GM18498 (cell line): ENCODE measurements at regions not wholly inside any gene's neighbourhood (a gene's known extent, or its start where the extent isn't known, plus 50 kb on each side); places are given as distances from the start of the nearest gene placed in this dataset.
"Not testable (repeated sequence)": the region's sequence is repeated elsewhere in the genome, so short reads cannot be mapped to it uniquely, and the experiment has no call there.

Experiments
- ATAC-seq: cut with Tn5 transposase; IDR thresholded peaks from one replicate; pipeline ENCODE4 v1.9.1; 2021; ENCODE audit warnings: mild to moderate bottlenecking, moderate library complexity; ENCODE audit not compliant: unreplicated experiment

DNA sequence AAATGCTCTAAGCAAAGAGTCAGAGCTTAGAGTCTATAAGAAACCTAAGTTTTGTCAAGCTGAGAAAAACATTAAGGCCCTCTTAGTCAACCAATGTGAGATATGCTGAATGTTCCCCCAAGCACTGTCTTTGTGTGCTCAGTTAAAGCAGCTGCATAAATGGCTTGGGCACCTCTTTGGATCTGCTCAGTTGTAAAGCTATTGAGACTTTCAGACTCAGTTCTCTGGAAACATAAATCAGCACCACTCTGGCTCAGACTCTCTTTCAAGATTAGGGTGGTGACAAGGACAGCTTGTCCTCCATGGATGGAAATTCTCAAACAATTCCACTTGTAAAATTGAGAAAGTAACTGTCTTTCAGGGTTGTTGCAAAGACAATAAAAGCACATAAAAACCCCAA lies 807.9 kb downstream of the PRELID2 start:
- no peak for ATAC-seq

- no peak for ATAC-seq
Measured at GRCh38 chr5:145025775-145026174, 809.4 kb downstream of the PRELID2 start.

GRCh38 chr5:145015146-145015545 lies 820.0 kb downstream of the PRELID2 start:
- ATAC-seq, result no peak

DNA sequence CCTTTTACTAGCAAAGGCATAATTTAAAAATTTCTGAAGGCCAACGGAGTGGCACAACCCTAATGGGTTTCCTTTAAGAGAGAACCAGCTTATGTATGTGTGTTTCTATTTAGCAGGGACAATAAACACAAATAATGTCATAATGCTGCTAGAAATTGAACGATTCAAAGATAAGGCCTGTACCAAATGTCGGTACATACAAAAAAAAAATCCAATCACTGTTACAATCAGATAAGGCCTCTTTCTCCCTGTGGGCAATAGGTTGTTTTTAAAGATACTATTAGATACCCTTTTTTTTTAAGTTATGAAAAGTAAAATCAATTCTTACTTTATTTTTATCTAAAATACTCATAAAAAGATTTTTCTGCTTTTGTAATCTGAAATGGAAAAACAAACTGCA lies 821.0 kb downstream of the PRELID2 start:
- ATAC-seq, result no peak

DNA sequence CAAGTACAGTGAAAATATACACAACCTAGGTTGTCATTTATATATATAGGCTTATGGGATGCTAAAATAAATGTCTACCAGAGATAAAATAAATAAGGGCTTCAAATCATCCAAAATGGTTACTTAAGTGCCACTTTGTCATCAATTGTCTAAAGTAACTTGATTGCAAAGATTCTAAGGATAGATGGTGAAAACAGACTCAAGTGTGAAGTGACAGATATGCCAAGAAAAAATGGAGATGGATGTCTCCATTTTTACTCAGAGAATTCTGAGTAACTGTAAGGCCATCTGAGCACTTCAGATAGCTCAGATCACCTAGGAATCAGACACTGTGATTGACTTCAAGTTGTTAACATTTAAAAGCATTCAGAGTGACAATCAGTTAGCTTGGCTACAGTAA lies 824.3 kb downstream of the PRELID2 start:
- no peak for ATAC-seq

DNA sequence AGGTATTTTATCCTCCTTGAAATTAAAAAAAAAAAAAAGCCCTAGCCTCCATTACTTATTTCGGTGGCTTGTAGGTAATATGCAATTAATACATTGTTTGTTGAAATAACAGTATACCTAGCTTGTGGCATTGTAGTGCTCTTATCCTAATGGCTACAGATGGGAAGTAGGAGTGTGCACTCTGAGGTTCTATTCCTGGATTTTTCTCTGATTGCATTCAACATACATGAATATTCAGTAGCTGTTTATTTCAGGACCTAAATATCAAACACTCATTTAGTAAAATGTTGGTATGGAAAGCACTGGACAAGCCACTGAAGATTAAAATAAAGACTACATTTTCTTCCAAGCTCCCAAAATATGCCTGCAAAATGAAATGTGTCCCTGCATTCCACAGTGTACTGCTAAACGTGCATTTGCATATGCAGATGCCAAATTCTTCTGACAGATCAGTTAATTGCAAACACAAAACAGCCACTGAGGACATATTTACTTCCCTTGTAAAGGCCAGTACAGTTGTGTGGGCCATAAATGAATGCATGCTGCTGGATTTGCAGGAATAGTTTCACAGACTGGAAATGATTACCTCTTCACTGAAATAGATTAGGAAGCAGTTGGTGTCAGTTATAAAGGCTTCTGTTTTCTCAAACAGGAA lies 826.1 kb downstream of the PRELID2 start:
- no peak for ATAC-seq

GRCh38 chr5:144994356-144994755 lies 823.7 kb downstream of the KCTD16 start:
- not testable (repeated sequence) for ATAC-seq

DNA sequence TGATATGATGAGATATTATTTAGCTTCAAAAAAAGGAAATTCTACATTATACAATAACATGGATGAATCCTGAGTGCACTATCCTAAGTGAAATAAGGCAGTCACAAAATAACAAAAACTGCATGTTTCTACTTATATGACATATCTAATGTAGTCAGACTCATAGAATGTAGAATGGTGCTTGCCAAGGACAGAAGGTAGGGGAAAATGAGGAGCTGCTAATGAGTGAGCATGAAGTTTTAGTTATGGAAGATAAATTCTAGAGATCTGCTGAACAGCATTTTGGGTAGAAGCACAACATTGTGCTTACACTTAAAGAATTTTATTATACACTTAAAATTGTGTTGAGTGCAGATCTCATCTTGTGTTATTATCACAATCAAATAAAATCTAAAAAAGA lies 812.4 kb downstream of the KCTD16 start:
- ATAC-seq, result no peak

GRCh38 chr5:144979516-144980264 lies 809.0 kb downstream of the KCTD16 start:
- no peak for ATAC-seq

DNA sequence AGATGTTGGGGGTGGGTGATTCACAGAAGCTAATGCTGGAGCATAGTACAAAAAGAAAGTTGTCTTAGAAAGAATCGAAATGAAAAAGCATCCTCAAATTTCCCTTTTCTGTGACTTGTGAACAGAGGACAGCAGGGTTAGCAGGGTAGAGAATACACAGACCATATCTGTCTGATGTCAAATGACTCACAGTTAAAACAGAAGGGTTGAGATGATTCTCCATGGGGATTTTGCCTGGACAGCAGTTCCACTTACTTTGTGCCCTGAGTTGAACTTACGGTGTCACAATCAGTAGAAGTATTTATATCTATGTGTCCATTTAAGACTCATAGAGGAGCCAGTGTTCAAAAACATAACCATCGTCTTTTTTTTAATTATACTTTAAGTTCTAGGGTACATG lies 801.6 kb downstream of the KCTD16 start:
- no peak for ATAC-seq

GRCh38 chr5:144971108-144971850 lies 800.6 kb downstream of the KCTD16 start:
- no peak for ATAC-seq

- ATAC-seq, result no peak
Measured at GRCh38 chr5:144960296-144960695, 789.6 kb downstream of the KCTD16 start.

DNA sequence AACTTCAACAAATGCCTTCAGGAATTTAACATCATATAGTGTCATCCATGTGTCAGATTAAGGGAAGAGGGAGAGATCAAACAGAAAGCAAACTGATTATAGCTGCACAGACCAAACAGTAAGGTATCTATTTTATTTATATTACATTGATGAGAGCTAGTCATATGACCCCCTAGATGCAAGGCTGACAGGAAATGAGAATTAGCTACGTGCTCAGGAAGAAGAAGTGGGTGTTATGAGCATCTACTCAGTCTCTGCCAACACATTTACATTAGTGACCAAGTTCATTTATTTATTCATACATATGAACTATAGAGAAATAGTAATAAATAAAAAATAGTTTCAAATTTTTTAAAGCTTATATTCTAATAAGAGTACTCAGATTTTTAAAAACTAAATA lies 787.3 kb downstream of the KCTD16 start:
- ATAC-seq, result no peak

DNA sequence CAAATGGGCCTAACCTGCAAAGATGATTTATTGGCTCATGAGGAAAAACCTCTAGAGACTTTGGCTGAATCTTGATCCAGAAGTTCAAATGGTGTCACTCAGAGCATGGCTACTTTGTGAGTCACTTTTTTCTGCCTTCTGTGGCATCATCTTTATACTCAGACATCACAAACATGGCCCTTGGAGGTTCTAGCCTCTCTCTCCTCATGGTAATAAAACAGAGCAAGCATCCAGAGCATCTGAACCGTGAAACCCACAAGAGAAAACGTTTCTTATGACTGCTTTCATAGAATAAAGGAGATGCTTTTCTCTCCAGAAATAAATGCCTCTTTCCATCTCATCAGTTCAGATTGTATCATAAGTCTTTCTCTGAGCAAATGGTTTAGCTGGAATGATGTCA lies 780.3 kb downstream of the KCTD16 start:
- no peak for ATAC-seq

DNA sequence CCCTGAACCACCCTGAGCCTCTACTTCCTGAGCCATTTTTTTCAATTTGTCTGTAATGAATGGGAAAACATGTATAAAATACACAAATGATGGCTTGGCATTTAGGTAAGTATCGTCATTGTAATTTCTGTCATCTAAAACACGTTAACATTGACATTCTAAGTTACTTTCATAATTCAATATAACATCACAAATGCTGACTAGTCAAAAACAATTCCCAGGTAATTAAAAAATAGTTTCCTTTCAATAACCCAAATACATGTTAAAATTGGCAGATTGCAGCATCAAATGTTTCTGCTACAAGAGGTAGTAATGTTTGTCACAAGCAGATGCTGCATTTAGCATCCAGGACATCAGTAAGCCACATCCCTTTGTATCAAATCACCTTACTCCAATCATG lies 776.4 kb downstream of the KCTD16 start:
- ATAC-seq, result no peak

DNA sequence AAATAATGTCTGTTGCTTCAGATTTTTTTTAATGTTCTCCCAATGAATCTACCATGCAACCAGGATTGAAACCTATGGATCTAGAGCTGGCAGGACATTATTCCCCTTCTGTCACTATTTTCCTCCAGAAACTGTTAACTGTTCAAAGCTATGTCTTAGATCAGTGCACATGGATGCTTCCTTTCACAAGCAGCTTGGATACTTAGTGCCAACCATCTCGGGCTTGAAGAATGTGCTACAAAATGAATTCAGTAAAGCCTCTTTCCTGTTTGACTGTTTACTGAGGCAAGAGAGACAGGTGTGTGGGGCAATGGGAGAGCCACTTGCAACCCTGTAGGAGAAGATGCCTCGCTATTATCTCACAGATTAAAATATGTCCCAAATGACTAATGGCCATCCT lies 774.8 kb downstream of the KCTD16 start:
- no peak for ATAC-seq

DNA sequence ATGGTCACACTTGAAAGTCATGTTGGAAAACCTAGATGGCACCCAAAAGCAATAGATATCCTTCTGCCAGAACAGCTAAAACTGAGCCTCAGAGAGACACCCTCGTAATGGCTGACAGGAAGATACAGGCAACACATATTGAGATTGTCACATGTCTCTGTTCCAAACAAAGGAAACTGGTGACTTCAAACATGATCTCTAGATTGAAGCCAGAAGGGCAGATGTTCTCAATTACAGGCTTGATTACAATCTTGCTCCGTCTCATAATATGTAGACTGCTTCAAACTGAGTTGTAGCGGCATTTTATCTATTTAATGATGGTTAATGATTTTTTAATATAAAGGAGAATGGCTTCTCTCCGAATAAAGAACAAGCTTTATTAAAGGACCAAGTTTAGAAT lies 774.3 kb downstream of the KCTD16 start:
- no peak for ATAC-seq

- no peak for ATAC-seq
Measured at GRCh38 chr5:144941004-144941403, 770.3 kb downstream of the KCTD16 start.

DNA sequence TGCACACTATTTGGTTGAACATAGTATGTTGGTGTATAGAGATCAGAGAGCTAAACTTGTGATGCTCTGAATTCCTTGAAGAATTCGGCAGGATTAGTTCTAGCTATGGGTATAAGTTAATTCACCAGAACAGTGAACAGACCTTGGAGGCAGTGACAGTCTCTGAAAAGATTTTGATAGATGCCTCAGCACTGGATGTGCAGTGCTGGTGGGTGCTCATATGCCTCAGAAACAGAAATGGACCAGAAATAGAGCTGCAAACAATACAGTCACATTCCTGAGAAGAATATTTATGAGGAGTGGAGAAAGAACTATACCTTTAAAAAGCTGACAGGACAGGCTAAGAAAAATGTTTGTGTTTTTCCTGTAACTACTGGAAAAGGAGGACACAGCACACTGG lies 747.7 kb downstream of the KCTD16 start:
- no peak for ATAC-seq

- no peak for ATAC-seq
Measured at GRCh38 chr5:144915452-144915851, 744.8 kb downstream of the KCTD16 start.

- no peak for ATAC-seq
Measured at GRCh38 chr5:144913661-144914060, 743.0 kb downstream of the KCTD16 start.

DNA sequence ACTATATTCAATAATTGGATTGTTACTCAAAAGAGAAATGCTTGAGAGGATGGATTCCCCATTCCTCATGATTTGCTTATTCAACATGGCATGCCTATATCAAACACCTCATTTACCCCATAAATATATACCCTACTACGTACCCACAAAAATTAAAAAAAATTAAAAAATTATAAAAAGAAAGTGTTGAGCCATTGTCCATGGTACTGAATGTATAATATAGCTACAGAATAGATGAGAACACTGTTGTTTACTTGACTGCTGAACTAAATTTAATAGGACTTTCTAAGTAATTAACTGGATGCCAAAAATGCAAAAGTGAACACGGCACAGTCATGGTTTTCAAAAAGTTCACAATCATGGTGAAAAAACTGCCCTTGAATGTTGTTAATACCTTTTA lies 725.8 kb downstream of the KCTD16 start:
- no peak for ATAC-seq
